Fibroblast of lung (primary cell): ENCODE measurements at regions not wholly inside any gene's neighbourhood (a gene's known extent, or its start where the extent isn't known, plus 50 kb on each side); places are given as distances from the start of the nearest gene placed in this dataset.

Experiments
- DNase-seq, 2 donors: peaks; one replicate each; pipeline versions ENCODE4 v3.0.0 to v3.0.0-alpha.2; 2010; ENCODE audit warnings: low read depth in 2 of 2
- H2AFZ ChIP-seq: 2 replicates; pipeline ENCODE4 v1.5.1; 2012; ENCODE audit warnings: low read length, control low read depth, inconsistent platforms
- H3K27ac ChIP-seq: 2 replicates; pipeline ENCODE4 v1.5.1; 2011; ENCODE audit warnings: low read length, control low read depth; ENCODE audit not compliant: insufficient read depth
- H3K27me3 ChIP-seq: 2 replicates; pipeline ENCODE4 v1.5.1; 2011; ENCODE audit warnings: mild to moderate bottlenecking, low read length; ENCODE audit not compliant: control insufficient read depth, insufficient read depth
- H3K36me3 ChIP-seq: 2 replicates; pipeline ENCODE4 v1.5.1; 2011; ENCODE audit warnings: low read length; ENCODE audit not compliant: control insufficient read depth, insufficient read depth
- H3K4me1 ChIP-seq: 2 replicates; pipeline ENCODE4 v1.5.1; 2011; ENCODE audit warnings: low read length; ENCODE audit not compliant: control insufficient read depth, insufficient read depth; ENCODE audit errors: extremely low read depth
- H3K4me2 ChIP-seq: 2 replicates; pipeline ENCODE4 v1.5.1; 2011; ENCODE audit warnings: low read length, control low read depth; ENCODE audit not compliant: insufficient read depth; ENCODE audit errors: extremely low read depth
- H3K4me3 ChIP-seq, 4 experiments: fragments of 200-600 bp in 1 of 4; sonication (generic) in 1 of 4; replicated peaks in 1 of 4; 2 replicates each; pipeline ENCODE4 v1.5.1; 2011 to 2016; ENCODE audit warnings: low read length in 4 of 4, low read depth in 3 of 4, mild to moderate bottlenecking in 3 of 4, control low read depth in 2 of 4, inconsistent platforms in 1 of 4, mixed read lengths in 1 of 4; ENCODE audit not compliant: insufficient read depth in 1 of 4; ENCODE audit errors: control extremely low read depth in 1 of 4
- H3K79me2 ChIP-seq: 2 replicates; pipeline ENCODE4 v1.5.1; 2012; ENCODE audit warnings: mild to moderate bottlenecking, low read length, inconsistent platforms; ENCODE audit not compliant: control insufficient read depth, insufficient read depth
- H3K9ac ChIP-seq: 2 replicates; pipeline ENCODE4 v1.5.1; 2011; ENCODE audit warnings: mild to moderate bottlenecking, low read length, control low read depth; ENCODE audit not compliant: insufficient read depth
- H3K9me3 ChIP-seq: 2 replicates; pipeline ENCODE4 v1.5.1; 2012; ENCODE audit warnings: low read depth, low read length; ENCODE audit not compliant: control insufficient read depth, insufficient read depth
- H4K20me1 ChIP-seq: 2 replicates; pipeline ENCODE4 v1.5.1; 2011; ENCODE audit warnings: low read length; ENCODE audit not compliant: control insufficient read depth, insufficient read depth; ENCODE audit errors: extremely low read depth
- EZH2 ChIP-seq: IDR thresholded peaks from 2 replicates; pipeline ENCODE4 v1.5.1; 2012; ENCODE audit warnings: low read length, control low read depth, mild to moderate bottlenecking; ENCODE audit errors: missing control alignments
- TF ChIP-seq, protein P1 (sequence below), 2 donors: IDR thresholded peaks in 1 of 2; conservative IDR thresholded peaks in 1 of 2; 1 replicate in 1 of 2; 2 replicates in 1 of 2; pipeline ENCODE4 v1.5.1; 2011 to 2012; ENCODE audit warnings: low read length in 2 of 2, control low read depth in 1 of 2, inconsistent platforms in 1 of 2, low read depth in 1 of 2, mild to moderate bottlenecking in 1 of 2

GRCh38 chr7:105002-105401 is 87.4 kb upstream of the FAM20C start:
- Histone ChIP-seq H2AFZ (no peak overlapping the region), H3K27me3 (no peaks in the 10 kb centered on the region), H3K79me2 (no peaks in the 10 kb centered on the region), H4K20me1 (no peaks in the 10 kb centered on the region), H3K4me1 (peaks cover 10% of the 10 kb centered on the region), H3K4me2 (no peak overlapping the region), H3K27ac (no peak overlapping the region), H3K9ac (no peak overlapping the region), H3K36me3 (no peaks in the 10 kb centered on the region), H3K4me3 (no peak overlapping the region), H3K9me3 (no peaks in the 10 kb centered on the region)
- DNase-seq = no peak
- TF ChIP-seq EZH2 = no peak
- TF ChIP-seq, protein P1, sequence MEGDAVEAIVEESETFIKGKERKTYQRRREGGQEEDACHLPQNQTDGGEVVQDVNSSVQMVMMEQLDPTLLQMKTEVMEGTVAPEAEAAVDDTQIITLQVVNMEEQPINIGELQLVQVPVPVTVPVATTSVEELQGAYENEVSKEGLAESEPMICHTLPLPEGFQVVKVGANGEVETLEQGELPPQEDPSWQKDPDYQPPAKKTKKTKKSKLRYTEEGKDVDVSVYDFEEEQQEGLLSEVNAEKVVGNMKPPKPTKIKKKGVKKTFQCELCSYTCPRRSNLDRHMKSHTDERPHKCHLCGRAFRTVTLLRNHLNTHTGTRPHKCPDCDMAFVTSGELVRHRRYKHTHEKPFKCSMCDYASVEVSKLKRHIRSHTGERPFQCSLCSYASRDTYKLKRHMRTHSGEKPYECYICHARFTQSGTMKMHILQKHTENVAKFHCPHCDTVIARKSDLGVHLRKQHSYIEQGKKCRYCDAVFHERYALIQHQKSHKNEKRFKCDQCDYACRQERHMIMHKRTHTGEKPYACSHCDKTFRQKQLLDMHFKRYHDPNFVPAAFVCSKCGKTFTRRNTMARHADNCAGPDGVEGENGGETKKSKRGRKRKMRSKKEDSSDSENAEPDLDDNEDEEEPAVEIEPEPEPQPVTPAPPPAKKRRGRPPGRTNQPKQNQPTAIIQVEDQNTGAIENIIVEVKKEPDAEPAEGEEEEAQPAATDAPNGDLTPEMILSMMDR (conservative IDR thresholded peaks at IDR 0.05 in 1 of 2, IDR thresholded peaks at IDR 0.05 in 1 of 2; ENCODE audit: low read depth in 1 of 2, low read length in 2 of 2) = no peak

GRCh38 chr7:106356-106755 is 86.0 kb upstream of the FAM20C start:
- no peaks in the 10 kb centered on the region for H3K36me3 ChIP-seq
- H3K4me3 ChIP-seq = no peak overlapping the region
- TF ChIP-seq, protein P1 (conservative IDR thresholded peaks at IDR 0.05 in 1 of 2, IDR thresholded peaks at IDR 0.05 in 1 of 2; ENCODE audit: low read depth in 1 of 2, low read length in 2 of 2) = no peak
- no peak for DNase-seq
- no peak overlapping the region for H3K4me2 ChIP-seq
- peaks cover 5% of the 10 kb centered on the region for H3K4me1 ChIP-seq
- no peaks in the 10 kb centered on the region for H3K9me3 ChIP-seq
- H3K79me2 ChIP-seq = no peaks in the 10 kb centered on the region
- H3K9ac ChIP-seq = no peak overlapping the region
- no peak overlapping the region for H3K27ac ChIP-seq
- H4K20me1 ChIP-seq = no peaks in the 10 kb centered on the region
- peaks cover 3% of the 10 kb centered on the region for H3K27me3 ChIP-seq
- H2AFZ ChIP-seq = no peak overlapping the region

DNA sequence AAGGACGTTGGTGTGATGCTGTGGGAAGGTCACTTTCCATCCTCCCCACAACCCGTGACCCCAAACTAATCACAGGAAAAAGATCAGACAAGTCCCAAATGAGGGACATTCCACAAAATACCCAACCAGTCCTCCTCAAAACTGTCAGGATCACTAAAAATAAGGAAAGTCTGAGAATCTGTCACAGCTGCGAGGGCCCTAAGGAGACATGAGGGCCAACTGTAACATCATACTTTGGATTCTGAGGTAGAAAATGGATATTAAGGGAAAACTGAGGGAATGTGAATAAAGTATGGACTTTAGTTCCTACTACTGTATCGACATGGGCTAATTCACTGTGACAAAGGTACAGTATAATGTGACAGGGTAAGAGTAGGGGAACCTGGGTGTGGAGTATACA is 85.1 kb upstream of the FAM20C start:
- no peaks in the 10 kb centered on the region for H3K79me2 ChIP-seq
- H3K27ac ChIP-seq = no peak overlapping the region
- H3K4me3 ChIP-seq = no peak overlapping the region
- H4K20me1 ChIP-seq = no peaks in the 10 kb centered on the region
- DNase-seq = no peak
- no peak overlapping the region for H2AFZ ChIP-seq
- H3K9me3 ChIP-seq = no peaks in the 10 kb centered on the region
- H3K4me1 ChIP-seq = no peaks in the 10 kb centered on the region
- peaks cover 3% of the 10 kb centered on the region for H3K27me3 ChIP-seq
- H3K36me3 ChIP-seq = no peaks in the 10 kb centered on the region
- no peak overlapping the region for H3K4me2 ChIP-seq
- no peak for TF ChIP-seq EZH2
- TF ChIP-seq, protein P1 (conservative IDR thresholded peaks at IDR 0.05 in 1 of 2, IDR thresholded peaks at IDR 0.05 in 1 of 2; ENCODE audit: low read depth in 1 of 2, low read length in 2 of 2) = no peak
- H3K9ac ChIP-seq = no peak overlapping the region
